Suprapubic skin (tissue), 4 donors: ENCODE measurements at regions not wholly inside any gene's neighbourhood (a gene's known extent, or its start where the extent isn't known, plus 50 kb on each side); places are given as distances from the start of the nearest gene placed in this dataset.

Experiments used
- DNase-seq, 2 donors: peaks; one replicate each; pipeline ENCODE4 v3.0.0-alpha.2; 2019; ENCODE audit warnings: low spot score in 2 of 2
- H3K27ac ChIP-seq: fragments of 200-600 bp; sonication (generic); one replicate; pipeline ENCODE4 v1.5.1; 2019
- H3K27me3 ChIP-seq: fragments of 200-600 bp; sonication (generic); one replicate; pipeline ENCODE4 v1.5.1; 2019
- H3K36me3 ChIP-seq: fragments of 200-600 bp; sonication (generic); one replicate; pipeline ENCODE4 v1.5.1; 2019
- H3K4me1 ChIP-seq: fragments of 200-600 bp; sonication (generic); one replicate; pipeline ENCODE4 v1.5.1; 2019
- H3K4me3 ChIP-seq: fragments of 200-600 bp; sonication (generic); one replicate; pipeline ENCODE4 v1.5.1; 2019; ENCODE audit warnings: mild to moderate bottlenecking
- H3K9me3 ChIP-seq: fragments of 200-600 bp; sonication (generic); one replicate; pipeline ENCODE4 v1.5.1; 2019
- EP300 ChIP-seq: sonication (generic); formaldehyde crosslinking; IDR thresholded peaks from one replicate; pipeline ENCODE4 v1.6.1; 2017; ENCODE audit warnings: antibody characterized with exemption
- POLR2A ChIP-seq, 2 donors: fragments of 450-650 bp; IDR thresholded peaks; one replicate each; pipeline ENCODE4 v1.6.1; 2017; ENCODE audit warnings: antibody characterized with exemption in 2 of 2, mild to moderate bottlenecking in 2 of 2, moderate library complexity in 2 of 2
- POLR2AphosphoS5 ChIP-seq, 3 donors: sonication (generic); formaldehyde crosslinking; IDR thresholded peaks; one replicate each; pipeline ENCODE4 v1.6.1; 2017; ENCODE audit warnings: antibody characterized with exemption in 3 of 3
- WGBS: methylation state at CpG from one replicate; pipeline ENCODE4 v1.1.5; 2018; 5-methylcytosine and 5-hydroxymethylcytosine counted together
- TF ChIP-seq, protein P1 (sequence below), 2 donors: fragments of 200-600 bp in 1 of 2; fragments of 450-650 bp in 1 of 2; sonication (generic) in 1 of 2; IDR thresholded peaks; one replicate each; pipeline ENCODE4 v1.5.1; 2016 to 2019; ENCODE audit warnings: antibody characterized with exemption in 2 of 2, mild to moderate bottlenecking in 1 of 2, moderate library complexity in 1 of 2

- TF ChIP-seq EP300 (no peak), POLR2A (IDR thresholded peaks at IDR 0.05) (no peak), POLR2AphosphoS5 (IDR thresholded peaks at IDR 0.05) (no peak)
- TF ChIP-seq, protein P1, sequence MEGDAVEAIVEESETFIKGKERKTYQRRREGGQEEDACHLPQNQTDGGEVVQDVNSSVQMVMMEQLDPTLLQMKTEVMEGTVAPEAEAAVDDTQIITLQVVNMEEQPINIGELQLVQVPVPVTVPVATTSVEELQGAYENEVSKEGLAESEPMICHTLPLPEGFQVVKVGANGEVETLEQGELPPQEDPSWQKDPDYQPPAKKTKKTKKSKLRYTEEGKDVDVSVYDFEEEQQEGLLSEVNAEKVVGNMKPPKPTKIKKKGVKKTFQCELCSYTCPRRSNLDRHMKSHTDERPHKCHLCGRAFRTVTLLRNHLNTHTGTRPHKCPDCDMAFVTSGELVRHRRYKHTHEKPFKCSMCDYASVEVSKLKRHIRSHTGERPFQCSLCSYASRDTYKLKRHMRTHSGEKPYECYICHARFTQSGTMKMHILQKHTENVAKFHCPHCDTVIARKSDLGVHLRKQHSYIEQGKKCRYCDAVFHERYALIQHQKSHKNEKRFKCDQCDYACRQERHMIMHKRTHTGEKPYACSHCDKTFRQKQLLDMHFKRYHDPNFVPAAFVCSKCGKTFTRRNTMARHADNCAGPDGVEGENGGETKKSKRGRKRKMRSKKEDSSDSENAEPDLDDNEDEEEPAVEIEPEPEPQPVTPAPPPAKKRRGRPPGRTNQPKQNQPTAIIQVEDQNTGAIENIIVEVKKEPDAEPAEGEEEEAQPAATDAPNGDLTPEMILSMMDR (IDR thresholded peaks at IDR 0.05): no peak
- Histone ChIP-seq H3K4me1 (no peaks in the 10 kb centered on the region), H3K36me3 (no peaks in the 10 kb centered on the region), H3K9me3 (no peaks in the 10 kb centered on the region), H3K4me3 (no peak overlapping the region), H3K27ac (no peak overlapping the region), H3K27me3 (no peaks in the 10 kb centered on the region)
- WGBS: 38% methylated on average over 3 of the region's 3 CpGs
- no peak for DNase-seq
Measured at GRCh38 chr13:104823071-104823470, 1712.4 kb downstream of the EFNB2 start.

DNA sequence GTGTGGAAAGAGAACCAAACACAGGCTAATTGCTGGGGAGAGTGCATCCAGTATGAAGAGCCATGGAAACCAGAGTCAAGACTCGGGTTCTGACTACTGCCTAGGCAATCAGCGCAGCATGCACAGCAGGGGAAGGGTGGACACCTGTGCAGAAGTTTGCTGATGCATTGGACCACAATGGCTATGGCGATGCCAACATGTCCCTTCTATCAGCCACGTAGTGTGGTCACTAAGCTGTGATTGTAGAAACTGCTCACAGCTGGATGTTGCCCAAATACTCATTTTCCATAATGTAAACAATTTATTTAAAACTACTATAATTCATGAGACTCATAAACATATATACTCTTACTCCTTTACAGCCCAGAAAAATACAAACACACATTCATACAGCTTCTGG is 1718.2 kb downstream of the EFNB2 start:
- no peak for TF ChIP-seq EP300
- no peak for TF ChIP-seq POLR2AphosphoS5 (IDR thresholded peaks at IDR 0.05)
- TF ChIP-seq, protein P1 (IDR thresholded peaks at IDR 0.05): no peak
- no peak for TF ChIP-seq POLR2A (IDR thresholded peaks at IDR 0.05)
- no peak overlapping the region for H3K4me3 ChIP-seq
- H3K36me3 ChIP-seq: no peaks in the 10 kb centered on the region
- DNase-seq: no peak
- H3K9me3 ChIP-seq: no peaks in the 10 kb centered on the region
- H3K4me1 ChIP-seq: no peaks in the 10 kb centered on the region
- no peak overlapping the region for H3K27ac ChIP-seq
- WGBS: 87% methylated on average over 4 of the region's 4 CpGs
- no peaks in the 10 kb centered on the region for H3K27me3 ChIP-seq

DNA sequence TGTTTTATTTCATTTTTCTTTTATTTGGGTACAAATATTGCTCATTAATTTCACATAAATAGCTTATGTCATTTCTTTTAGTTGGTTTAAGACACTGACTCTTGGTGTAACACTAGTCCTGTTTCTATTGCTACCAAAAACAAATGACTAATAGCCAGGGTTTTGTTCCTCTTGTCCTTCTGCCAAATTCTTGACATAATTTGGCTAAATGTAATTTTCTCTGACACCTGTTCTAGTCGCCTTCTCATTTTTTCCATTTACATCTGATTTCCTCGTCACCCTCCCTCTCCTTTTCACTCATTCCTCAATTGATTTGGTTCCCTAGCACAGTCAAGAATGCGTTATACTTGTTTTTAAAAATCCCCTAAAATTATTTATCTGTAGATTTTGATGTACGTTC is 1718.7 kb downstream of the EFNB2 start:
- DNase-seq: no peak
- Histone ChIP-seq H3K27ac (no peak overlapping the region), H3K4me1 (no peaks in the 10 kb centered on the region), H3K4me3 (no peak overlapping the region), H3K9me3 (no peaks in the 10 kb centered on the region), H3K27me3 (no peaks in the 10 kb centered on the region), H3K36me3 (no peaks in the 10 kb centered on the region)
- no peak for TF ChIP-seq POLR2A (IDR thresholded peaks at IDR 0.05)
- TF ChIP-seq EP300: no peak
- TF ChIP-seq POLR2AphosphoS5 (IDR thresholded peaks at IDR 0.05): no peak
- TF ChIP-seq, protein P1 (IDR thresholded peaks at IDR 0.05): no peak
- WGBS: 75% methylated on average over 4 of the region's 4 CpGs

GRCh38 chr13:104810242-104810641 is 1725.2 kb downstream of the EFNB2 start:
- Histone ChIP-seq H3K27ac (no peak overlapping the region), H3K36me3 (no peaks in the 10 kb centered on the region), H3K4me3 (no peak overlapping the region), H3K9me3 (no peaks in the 10 kb centered on the region), H3K27me3 (no peaks in the 10 kb centered on the region), H3K4me1 (no peaks in the 10 kb centered on the region)
- TF ChIP-seq, protein P1 (IDR thresholded peaks at IDR 0.05): no peak
- TF ChIP-seq POLR2AphosphoS5 (IDR thresholded peaks at IDR 0.05) (no peak), EP300 (no peak), POLR2A (IDR thresholded peaks at IDR 0.05) (no peak)
- no peak for DNase-seq
- WGBS: 80% methylated on average over 5 of the region's 5 CpGs

DNA sequence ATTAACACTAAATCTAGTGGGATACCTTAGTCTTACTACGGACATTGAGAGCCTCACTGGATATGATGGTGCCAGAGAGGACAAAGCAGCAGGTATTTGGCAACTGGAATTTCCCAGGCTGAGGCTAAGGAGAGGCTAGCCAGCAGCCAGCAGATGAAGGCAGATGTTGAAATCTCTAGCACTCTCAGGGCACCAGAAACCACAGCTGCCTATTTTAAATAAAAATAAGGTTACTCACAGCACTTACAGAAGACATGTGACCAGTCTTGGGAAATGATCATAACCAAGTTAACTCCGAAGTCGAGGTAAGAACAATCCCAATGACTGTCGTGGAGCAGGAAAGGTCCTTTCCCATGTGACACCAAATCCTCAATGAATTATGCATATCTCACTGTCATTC is 1726.0 kb downstream of the EFNB2 start:
- no peaks in the 10 kb centered on the region for H3K27me3 ChIP-seq
- no peaks in the 10 kb centered on the region for H3K4me1 ChIP-seq
- TF ChIP-seq, protein P1 (IDR thresholded peaks at IDR 0.05): no peak
- TF ChIP-seq POLR2AphosphoS5 (IDR thresholded peaks at IDR 0.05) (no peak), EP300 (no peak)
- H3K36me3 ChIP-seq: no peaks in the 10 kb centered on the region
- no peak overlapping the region for H3K27ac ChIP-seq
- 77% methylated on average over 4 of the region's 4 CpGs for WGBS
- no peaks in the 10 kb centered on the region for H3K9me3 ChIP-seq
- H3K4me3 ChIP-seq: no peak overlapping the region
- no peak for DNase-seq
